ENCODE measurements at regions not wholly inside any gene's neighbourhood (a gene's known extent, or its start where the extent isn't known, plus 50 kb on each side); places are given as distances from the start of the nearest gene placed in this dataset.

- no peaks in the 10 kb centered on the region for H3K9me3 ChIP-seq
- no peak overlapping the region for H3K4me3 ChIP-seq
- intact Hi-C loops (cut with DNase I), result no loop called here
- H3K27ac ChIP-seq, result no peak overlapping the region
- ATAC-seq (no peak), DNase-seq (no peak)
- no peaks in the 10 kb centered on the region for H3K27me3 ChIP-seq
- no peaks in the 10 kb centered on the region for H3K4me1 ChIP-seq
- 44 to 48% methylated on average over 21 of the region's 21 CpGs for WGBS, 2 donors
- TF ChIP-seq CTCF (IDR thresholded peaks at IDR 0.05), result no peak
- H3K36me3 ChIP-seq (replicated peaks in 1 of 2; ENCODE audit: insufficient read depth in 1 of 2, low read depth in 2 of 2), result no peaks in the 10 kb centered on the region
Measured at GRCh38 chr17:79515646-79516571, 94.9 kb downstream of the RBFOX3 start.

GRCh38 chr17:79515110-79515509, 95.7 kb downstream of the RBFOX3 start:
- intact Hi-C loops (cut with DNase I), result no loop called here
- no peaks in the 10 kb centered on the region for H3K9me3 ChIP-seq
- no peak for TF ChIP-seq POLR2A (IDR thresholded peaks at IDR 0.05)
- no peak for TF ChIP-seq CTCF (IDR thresholded peaks at IDR 0.05)
- no peaks in the 10 kb centered on the region for H3K27me3 ChIP-seq
- no peaks in the 10 kb centered on the region for H3K36me3 ChIP-seq (replicated peaks in 1 of 2; ENCODE audit: insufficient read depth in 1 of 2, low read depth in 2 of 2)
- WGBS, 2 donors, result 64 to 72% methylated on average over 4 to 7 of the region's 7 CpGs
- DNase-seq (no peak), ATAC-seq (no peak)
- no peak overlapping the region for H3K27ac ChIP-seq
- H3K4me1 ChIP-seq, result no peaks in the 10 kb centered on the region
- H3K4me3 ChIP-seq, result no peak overlapping the region

- no peak for ATAC-seq
- Histone ChIP-seq H3K27me3 (no peaks in the 10 kb centered on the region), H3K9me3 (no peaks in the 10 kb centered on the region), H3K4me1 (no peaks in the 10 kb centered on the region), H3K4me3 (no peak overlapping the region), H3K36me3 (replicated peaks in 1 of 2; ENCODE audit: insufficient read depth in 1 of 2, low read depth in 2 of 2) (no peaks in the 10 kb centered on the region), H3K27ac (no peak overlapping the region)
- TF ChIP-seq POLR2A (IDR thresholded peaks at IDR 0.05), result no peak
- no peak for TF ChIP-seq CTCF (IDR thresholded peaks at IDR 0.05)
- 65 to 76% methylated on average over 7 to 8 of the region's 17 CpGs for WGBS, 2 donors
- no peak for DNase-seq
- intact Hi-C loops (cut with DNase I), result no loop called here
Measured at GRCh38 chr17:79513820-79514535, 96.9 kb downstream of the RBFOX3 start.

- 77% methylated on average over 4 of the region's 4 CpGs; no CpG with 5 or more reads in 1 of the 2 donors for WGBS, 2 donors
- DNase-seq (no peak), ATAC-seq (no peak)
- Histone ChIP-seq H3K27ac (no peak overlapping the region), H3K4me1 (no peaks in the 10 kb centered on the region), H3K27me3 (no peaks in the 10 kb centered on the region), H3K9me3 (no peaks in the 10 kb centered on the region), H3K4me3 (no peak overlapping the region), H3K36me3 (replicated peaks in 1 of 2; ENCODE audit: insufficient read depth in 1 of 2, low read depth in 2 of 2) (no peaks in the 10 kb centered on the region)
- intact Hi-C loops (cut with DNase I), result no loop called here
- no peak for TF ChIP-seq POLR2A (IDR thresholded peaks at IDR 0.05)
- no peak for TF ChIP-seq CTCF (IDR thresholded peaks at IDR 0.05)
Measured at GRCh38 chr17:79513206-79513605, 97.6 kb downstream of the RBFOX3 start.

Measured in body of pancreas (tissue), 4 donors.